Parathyroid adenoma (tissue), 2 donors: ENCODE measurements at regions not wholly inside any gene's neighbourhood (a gene's known extent, or its start where the extent isn't known, plus 50 kb on each side); places are given as distances from the start of the nearest gene placed in this dataset.

Experiments
- H2AFZ ChIP-seq: fragments of 300-600 bp; sonication (generic); one replicate; pipeline ENCODE4 v1.7.0; 2017; ENCODE audit warnings: antibody characterized with exemption, mild to moderate bottlenecking
- H3K27ac ChIP-seq: fragments of 300-600 bp; sonication (generic); one replicate; pipeline ENCODE4 v1.7.0; 2017
- H3K27me3 ChIP-seq: fragments of 300-600 bp; sonication (generic); one replicate; pipeline ENCODE4 v1.7.0; 2017; ENCODE audit warnings: low read length; ENCODE audit not compliant: control insufficient read depth, insufficient read depth
- H3K36me3 ChIP-seq: fragments of 300-600 bp; sonication (generic); one replicate; pipeline ENCODE4 v1.7.0; 2017; ENCODE audit warnings: low read length; ENCODE audit not compliant: control insufficient read depth, insufficient read depth
- H3K4me1 ChIP-seq: fragments of 300-600 bp; sonication (generic); one replicate; pipeline ENCODE4 v1.7.0; 2017; ENCODE audit warnings: control low read depth
- H3K4me2 ChIP-seq: fragments of 300-600 bp; sonication (generic); one replicate; pipeline ENCODE4 v1.7.0; 2017; ENCODE audit warnings: low read length
- H3K4me3 ChIP-seq: fragments of 300-600 bp; sonication (generic); one replicate; pipeline ENCODE4 v1.7.0; 2017; ENCODE audit warnings: low read depth, low read length
- H3K79me2 ChIP-seq: fragments of 300-600 bp; sonication (generic); one replicate; pipeline ENCODE4 v1.7.0; 2017; ENCODE audit warnings: control low read depth
- H3K9ac ChIP-seq: fragments of 300-600 bp; sonication (generic); one replicate; pipeline ENCODE4 v1.7.0; 2017; ENCODE audit warnings: mild to moderate bottlenecking
- H3K9me3 ChIP-seq: fragments of 300-600 bp; sonication (generic); one replicate; pipeline ENCODE4 v1.7.0; 2017; ENCODE audit warnings: low read length; ENCODE audit not compliant: control insufficient read depth
- CTCF ChIP-seq: fragments of 300-600 bp; sonication (generic); IDR thresholded peaks from one replicate; pipeline ENCODE4 v1.7.0; 2017; ENCODE audit warnings: antibody characterized with exemption, mild to moderate bottlenecking
- donor health status: primary hyperparathyroidism.

GRCh38 chr3:101950510-101950909 is 101.2 kb downstream of the NFKBIZ start:
- Histone ChIP-seq H3K4me3 (no peak overlapping the region), H3K4me2 (no peak overlapping the region), H3K27ac (no peak overlapping the region), H3K79me2 (no peaks in the 10 kb centered on the region), H3K9me3 (no peaks in the 10 kb centered on the region), H3K36me3 (no peaks in the 10 kb centered on the region), H3K9ac (no peak overlapping the region), H2AFZ (no peak overlapping the region), H3K27me3 (no peaks in the 10 kb centered on the region), H3K4me1 (no peaks in the 10 kb centered on the region)
- TF ChIP-seq CTCF, result no peak

- Histone ChIP-seq H3K36me3 (no peaks in the 10 kb centered on the region), H3K79me2 (no peaks in the 10 kb centered on the region), H3K27ac (no peak overlapping the region)
Observed at GRCh38 chr3:101950985-101951733, 101.8 kb downstream of the NFKBIZ start.

DNA sequence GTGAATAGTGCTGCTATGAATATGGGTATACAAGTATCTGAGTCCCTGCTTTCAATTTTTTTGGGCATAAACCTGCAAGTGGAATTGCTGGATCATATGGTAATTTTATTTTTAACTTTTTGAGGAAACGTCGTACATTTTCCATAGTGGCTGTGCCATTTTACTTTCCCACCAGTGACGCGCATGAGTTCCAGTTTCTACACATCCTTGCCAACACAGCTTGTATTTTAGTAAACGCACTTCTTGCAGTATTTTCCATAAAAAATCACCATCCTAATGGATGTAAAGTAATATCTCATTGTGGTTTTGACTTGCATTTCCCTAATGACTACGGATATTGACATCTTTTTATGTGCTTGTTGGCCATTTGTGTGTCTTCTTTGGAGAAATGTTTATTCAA is 105.0 kb downstream of the NFKBIZ start:
- Histone ChIP-seq H3K4me3 (no peak overlapping the region), H3K4me2 (no peak overlapping the region), H3K9ac (no peak overlapping the region), H3K4me1 (no peaks in the 10 kb centered on the region), H3K27ac (no peak overlapping the region), H3K79me2 (no peaks in the 10 kb centered on the region), H3K9me3 (no peaks in the 10 kb centered on the region), H3K36me3 (no peaks in the 10 kb centered on the region), H2AFZ (no peak overlapping the region), H3K27me3 (no peaks in the 10 kb centered on the region)
- TF ChIP-seq CTCF, result no peak

More at GRCh38 chr3:101950985-101951733, 101.8 kb downstream of the NFKBIZ start:
- no peak overlapping the region for H3K9ac ChIP-seq
- H3K27me3 ChIP-seq, result no peaks in the 10 kb centered on the region
- no peak overlapping the region for H2AFZ ChIP-seq
- H3K4me3 ChIP-seq, result no peak overlapping the region
- no peak overlapping the region for H3K4me2 ChIP-seq
- no peaks in the 10 kb centered on the region for H3K4me1 ChIP-seq
- TF ChIP-seq CTCF, result no peak
- no peaks in the 10 kb centered on the region for H3K9me3 ChIP-seq

- Histone ChIP-seq H3K4me2 (no peak overlapping the region), H3K27ac (no peak overlapping the region), H3K4me3 (no peak overlapping the region), H3K27me3 (no peaks in the 10 kb centered on the region), H3K4me1 (no peaks in the 10 kb centered on the region), H3K9ac (no peak overlapping the region), H3K9me3 (no peaks in the 10 kb centered on the region), H3K36me3 (no peaks in the 10 kb centered on the region), H2AFZ (no peak overlapping the region), H3K79me2 (no peaks in the 10 kb centered on the region)
- TF ChIP-seq CTCF, result no peak
Observed at GRCh38 chr3:101954936-101955335, 105.6 kb downstream of the NFKBIZ start.

DNA sequence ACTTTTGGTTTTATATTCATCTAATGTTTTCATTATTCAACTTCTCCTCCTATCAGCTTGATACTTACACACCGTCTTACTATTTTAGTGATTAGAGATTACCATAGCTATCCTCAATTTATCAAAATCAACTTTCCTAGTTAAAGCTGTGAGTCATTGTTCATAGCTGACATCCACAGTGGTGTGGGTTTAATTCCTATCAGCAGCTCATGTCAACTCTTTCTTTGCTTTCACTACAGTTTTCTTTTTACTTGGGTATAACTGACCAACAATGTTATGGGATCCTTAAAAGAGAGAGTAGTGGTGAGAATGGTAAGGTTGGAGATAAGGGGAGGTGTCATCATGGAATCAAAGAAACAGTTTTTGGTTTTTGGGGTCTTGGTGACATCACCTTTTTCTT is 112.7 kb downstream of the NFKBIZ start:
- Histone ChIP-seq H3K79me2 (no peaks in the 10 kb centered on the region), H2AFZ (no peak overlapping the region), H3K36me3 (no peaks in the 10 kb centered on the region), H3K27ac (no peak overlapping the region), H3K4me1 (no peaks in the 10 kb centered on the region), H3K4me2 (no peak overlapping the region), H3K9ac (no peak overlapping the region), H3K27me3 (no peaks in the 10 kb centered on the region), H3K9me3 (no peaks in the 10 kb centered on the region), H3K4me3 (no peak overlapping the region)
- no peak for TF ChIP-seq CTCF
